ENCODE measurements at regions not wholly inside any gene's neighbourhood (a gene's known extent, or its start where the extent isn't known, plus 50 kb on each side); places are given as distances from the start of the nearest gene placed in this dataset.

DNA sequence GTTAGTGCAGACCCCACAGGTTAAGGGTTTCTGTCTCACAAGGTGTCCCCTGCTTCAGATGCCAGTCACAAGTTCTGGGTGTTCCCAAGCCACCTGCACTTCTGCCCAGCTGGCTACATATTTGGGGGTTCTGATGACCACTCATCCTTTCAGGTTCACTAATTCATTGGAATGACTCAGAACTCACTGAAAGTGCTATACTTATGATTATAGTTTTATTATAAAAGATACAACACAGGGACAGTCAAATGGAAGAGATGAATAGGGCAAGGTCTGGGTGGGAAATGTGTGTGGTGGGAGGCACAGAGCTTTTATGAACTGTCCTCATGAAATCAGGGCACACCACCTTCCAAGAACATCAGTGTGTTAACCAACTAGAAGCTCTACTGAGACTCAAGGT is 97.7 kb upstream of the CASK start:
- TF ChIP-seq EZH2phosphoT487 (IDR thresholded peaks at IDR 0.05; ENCODE audit: insufficient read depth, low read depth) (no peak), EZH2 (IDR thresholded peaks at IDR 0.05; ENCODE audit: insufficient read depth, poor library complexity, severe bottlenecking) (no peak)

Data from GM23248 (cell line).